Karpas-422 (cell line): ENCODE measurements at regions not wholly inside any gene's neighbourhood (a gene's known extent, or its start where the extent isn't known, plus 50 kb on each side); places are given as distances from the start of the nearest gene placed in this dataset.

ENCODE experiments used
- DNase-seq: peaks from one replicate; pipeline ENCODE4 v3.0.0-alpha.2; 2015
- H2AFZ ChIP-seq: fragments of 200-600 bp; sonication (generic); 2 replicates; pipeline ENCODE4 v1.6.1; 2014; ENCODE audit warnings: antibody characterized with exemption, low read length, mixed read lengths
- H3K27ac ChIP-seq: fragments of 200-600 bp; sonication (generic); 2 replicates; pipeline ENCODE4 v1.5.1; 2014; ENCODE audit warnings: mild to moderate bottlenecking, low read length, moderate library complexity
- H3K27me3 ChIP-seq: fragments of 200-600 bp; sonication (generic); 2 replicates; pipeline ENCODE4 v1.6.1; 2014; ENCODE audit warnings: low read length, mixed read lengths
- H3K36me3 ChIP-seq: fragments of 200-600 bp; sonication (generic); 2 replicates; pipeline ENCODE4 v1.6.1; 2014; ENCODE audit warnings: low read length, mixed read lengths; ENCODE audit not compliant: insufficient read depth
- H3K4me1 ChIP-seq: fragments of 200-600 bp; sonication (generic); 2 replicates; pipeline ENCODE4 v1.6.1; 2014; ENCODE audit warnings: mild to moderate bottlenecking, low read length, mixed read lengths
- H3K4me2 ChIP-seq: fragments of 200-600 bp; sonication (generic); 2 replicates; pipeline ENCODE4 v1.6.1; 2014; ENCODE audit warnings: low read length, low read depth, mild to moderate bottlenecking; ENCODE audit not compliant: poor library complexity, severe bottlenecking
- H3K4me3 ChIP-seq: fragments of 200-600 bp; sonication (generic); 2 replicates; pipeline ENCODE4 v1.5.1; 2014; ENCODE audit warnings: mild to moderate bottlenecking, antibody characterized with exemption, low read length, mixed read lengths
- H3K79me2 ChIP-seq: fragments of 200-600 bp; sonication (generic); 2 replicates; pipeline ENCODE4 v1.6.1; 2014; ENCODE audit warnings: mild to moderate bottlenecking, low read length, mixed read lengths
- H3K9ac ChIP-seq: fragments of 200-600 bp; sonication (generic); 2 replicates; pipeline ENCODE4 v1.6.0; 2014; ENCODE audit warnings: low read length
- H3K9me2 ChIP-seq: fragments of 200-600 bp; sonication (generic), shearing (Covaris generic); replicated peaks from 2 replicates; pipeline ENCODE4 v1.6.0; 2014; ENCODE audit warnings: mild to moderate bottlenecking, low read length, moderate library complexity; ENCODE audit not compliant: insufficient read depth
- H3K9me3 ChIP-seq: fragments of 300-700, 200-600 bp; sonication (generic); 2 replicates; pipeline ENCODE4 v1.6.1; 2014; ENCODE audit warnings: low read length, mixed read lengths
- H4K20me1 ChIP-seq: fragments of 200-600 bp; sonication (generic); 2 replicates; pipeline ENCODE4 v1.6.1; 2014; ENCODE audit warnings: mild to moderate bottlenecking, antibody characterized with exemption, low read length, low read depth; ENCODE audit not compliant: insufficient read depth

DNA sequence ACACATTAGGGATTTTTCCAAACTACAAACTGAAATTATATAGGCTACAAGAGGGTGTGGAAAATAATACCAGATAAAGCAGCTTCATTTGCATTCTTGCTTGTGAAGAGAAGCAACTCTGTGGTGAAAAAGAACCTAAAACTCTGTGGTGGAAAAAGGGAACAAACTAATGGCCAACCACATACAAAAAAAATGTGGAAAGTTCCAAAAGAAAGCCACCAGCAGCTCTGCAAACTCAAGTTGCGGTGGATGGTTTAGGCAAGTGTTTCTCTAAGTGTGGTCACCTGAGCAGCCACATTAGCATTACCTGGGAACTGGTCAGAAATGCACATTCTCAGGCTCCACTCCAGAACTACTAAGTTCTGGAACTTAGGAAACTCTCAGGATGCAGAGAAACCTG lies 586.4 kb downstream of the ACTL7B start:
- Histone ChIP-seq H3K4me1 (no peaks in the 10 kb centered on the region; the same call in 1 of the 2 replicates), H3K9me2 (no peaks in the 10 kb centered on the region), H3K4me2 (no peak overlapping the region), H3K9me3 (no peaks in the 10 kb centered on the region), H3K4me3 (no peak overlapping the region), H3K36me3 (no peaks in the 10 kb centered on the region), H2AFZ (no peak overlapping the region), H4K20me1 (no peaks in the 10 kb centered on the region), H3K27me3 (no peaks in the 10 kb centered on the region), H3K9ac (no peak overlapping the region), H3K79me2 (no peaks in the 10 kb centered on the region), H3K27ac (no peak overlapping the region)
- no peak for DNase-seq

DNA sequence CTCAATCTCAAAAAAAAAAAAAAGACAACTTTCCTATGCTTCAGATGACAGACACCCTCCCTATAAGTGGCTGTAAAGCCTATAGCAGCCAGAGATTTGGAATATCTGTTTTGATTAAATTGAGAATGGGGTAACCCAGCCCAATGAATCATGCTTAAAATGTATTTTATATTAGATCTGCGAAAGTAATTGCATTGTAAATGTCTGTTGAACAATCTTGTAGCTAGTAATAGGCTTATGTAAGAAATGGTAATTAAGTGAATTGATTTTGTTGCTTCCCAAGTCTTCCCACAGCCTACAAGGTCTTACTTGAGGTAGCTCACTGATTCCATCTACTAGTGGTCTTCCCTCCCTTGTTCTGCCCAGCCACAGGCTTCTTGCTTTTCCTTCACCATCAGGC lies 590.7 kb downstream of the ACTL7B start:
- H3K9me3 ChIP-seq, result no peaks in the 10 kb centered on the region
- no peak overlapping the region for H2AFZ ChIP-seq
- no peak overlapping the region for H3K4me3 ChIP-seq
- no peaks in the 10 kb centered on the region for H3K36me3 ChIP-seq
- no peak overlapping the region for H3K4me2 ChIP-seq
- DNase-seq, result no peak
- H3K4me1 ChIP-seq, result no peaks in the 10 kb centered on the region
- H4K20me1 ChIP-seq, result no peaks in the 10 kb centered on the region
- H3K79me2 ChIP-seq, result no peaks in the 10 kb centered on the region
- H3K27me3 ChIP-seq, result no peaks in the 10 kb centered on the region
- no peak overlapping the region for H3K27ac ChIP-seq
- no peaks in the 10 kb centered on the region for H3K9me2 ChIP-seq
- no peak overlapping the region for H3K9ac ChIP-seq

- Histone ChIP-seq H3K9me2 (no peaks in the 10 kb centered on the region), H3K9ac (no peak overlapping the region), H4K20me1 (no peaks in the 10 kb centered on the region), H3K4me1 (no peaks in the 10 kb centered on the region), H3K4me3 (no peak overlapping the region), H3K27ac (no peak overlapping the region), H3K4me2 (no peak overlapping the region), H3K9me3 (no peaks in the 10 kb centered on the region), H2AFZ (no peak overlapping the region), H3K79me2 (no peaks in the 10 kb centered on the region), H3K36me3 (no peaks in the 10 kb centered on the region), H3K27me3 (no peaks in the 10 kb centered on the region)
- DNase-seq, result no peak
Measured at GRCh38 chr9:108264093-108264492, 591.7 kb downstream of the ACTL7B start.

- no peak for DNase-seq
- no peaks in the 10 kb centered on the region for H3K9me2 ChIP-seq
- H3K4me1 ChIP-seq, result no peaks in the 10 kb centered on the region
- H4K20me1 ChIP-seq, result no peaks in the 10 kb centered on the region
- H3K79me2 ChIP-seq, result no peaks in the 10 kb centered on the region
- H3K4me2 ChIP-seq, result no peak overlapping the region
- no peaks in the 10 kb centered on the region for H3K9me3 ChIP-seq
- H3K27me3 ChIP-seq, result no peaks in the 10 kb centered on the region
- no peak overlapping the region for H3K9ac ChIP-seq
- no peaks in the 10 kb centered on the region for H3K36me3 ChIP-seq
- no peak overlapping the region for H3K4me3 ChIP-seq
- no peak overlapping the region for H3K27ac ChIP-seq
- no peak overlapping the region for H2AFZ ChIP-seq
Measured at GRCh38 chr9:108262836-108263235, 593.0 kb downstream of the ACTL7B start.

DNA sequence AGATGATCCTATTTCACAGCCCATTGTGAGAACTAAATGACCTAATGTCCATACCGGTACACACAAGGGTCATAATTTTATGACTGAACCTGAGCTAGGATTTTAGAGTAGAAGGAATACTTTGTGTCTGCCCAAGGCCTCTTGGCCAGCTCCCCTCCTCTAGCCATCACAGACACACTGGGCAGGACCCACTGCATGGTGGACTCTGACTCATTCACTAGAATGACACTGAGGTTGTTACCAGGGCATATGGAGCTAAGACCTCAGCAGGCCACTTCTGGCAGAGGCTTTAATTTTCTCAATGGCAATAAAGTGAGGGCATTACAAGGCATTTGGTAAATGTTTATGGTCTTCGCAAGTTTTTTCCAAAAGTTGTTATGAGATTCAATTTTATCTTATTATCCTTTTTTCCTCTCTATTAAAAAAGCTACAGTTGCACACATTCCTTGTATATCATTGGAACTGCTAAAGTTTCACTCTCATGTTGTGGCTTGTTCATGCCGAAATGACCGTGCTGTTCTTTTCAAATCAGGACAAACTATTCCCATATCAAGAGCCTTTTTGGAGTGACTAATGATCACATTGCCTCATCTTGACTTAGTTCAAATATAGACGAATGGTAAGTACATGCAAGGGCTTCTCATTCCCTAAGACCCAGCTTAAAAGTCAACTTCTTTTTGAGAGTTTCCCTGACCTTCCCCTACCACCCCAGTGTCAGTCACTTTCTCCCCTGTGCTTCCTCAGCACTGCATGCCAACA lies 595.7 kb downstream of the ACTL7B start:
- Histone ChIP-seq H4K20me1 (no peaks in the 10 kb centered on the region), H3K9me2 (no peaks in the 10 kb centered on the region), H3K27me3 (no peaks in the 10 kb centered on the region), H3K4me3 (no peak overlapping the region), H3K27ac (no peak overlapping the region), H3K4me2 (no peak overlapping the region), H3K79me2 (no peaks in the 10 kb centered on the region), H3K9me3 (no peaks in the 10 kb centered on the region), H3K36me3 (no peaks in the 10 kb centered on the region), H3K4me1 (no peaks in the 10 kb centered on the region), H2AFZ (no peak overlapping the region), H3K9ac (no peak overlapping the region)
- no peak for DNase-seq

DNA sequence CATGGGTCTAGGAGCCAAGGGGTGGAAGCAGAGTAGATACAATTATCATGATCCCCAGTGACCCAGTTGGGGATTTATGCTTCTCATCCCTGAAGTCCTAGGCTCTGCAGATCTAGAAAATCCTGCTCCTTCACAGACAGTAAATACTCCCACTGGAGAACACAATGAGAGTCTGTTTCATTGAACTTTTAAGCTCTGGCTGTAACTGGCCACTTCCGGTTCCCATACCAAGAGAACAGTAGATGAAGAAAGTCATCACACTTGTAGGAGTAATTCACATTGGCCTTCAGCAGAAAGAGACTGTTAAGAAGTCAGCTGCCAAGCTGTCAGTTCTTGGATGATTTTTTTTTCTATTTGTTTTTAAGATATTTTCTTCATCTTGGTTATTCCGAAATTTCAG lies 597.1 kb downstream of the ACTL7B start:
- no peak overlapping the region for H3K4me3 ChIP-seq
- no peaks in the 10 kb centered on the region for H3K9me3 ChIP-seq
- H3K9me2 ChIP-seq, result no peaks in the 10 kb centered on the region
- H3K27me3 ChIP-seq, result no peaks in the 10 kb centered on the region
- no peak overlapping the region for H3K4me2 ChIP-seq
- no peak overlapping the region for H2AFZ ChIP-seq
- no peaks in the 10 kb centered on the region for H3K36me3 ChIP-seq
- no peak overlapping the region for H3K27ac ChIP-seq
- no peaks in the 10 kb centered on the region for H3K79me2 ChIP-seq
- no peaks in the 10 kb centered on the region for H3K4me1 ChIP-seq
- H3K9ac ChIP-seq, result no peak overlapping the region
- no peak for DNase-seq
- no peaks in the 10 kb centered on the region for H4K20me1 ChIP-seq

- no peak overlapping the region for H2AFZ ChIP-seq
- no peaks in the 10 kb centered on the region for H3K27me3 ChIP-seq
- H3K4me1 ChIP-seq, result no peaks in the 10 kb centered on the region
- H4K20me1 ChIP-seq, result no peaks in the 10 kb centered on the region
- no peak overlapping the region for H3K4me2 ChIP-seq
- DNase-seq, result no peak
- no peak overlapping the region for H3K9ac ChIP-seq
- no peaks in the 10 kb centered on the region for H3K36me3 ChIP-seq
- no peaks in the 10 kb centered on the region for H3K79me2 ChIP-seq
- no peak overlapping the region for H3K27ac ChIP-seq
- H3K9me2 ChIP-seq, result no peaks in the 10 kb centered on the region
- H3K9me3 ChIP-seq, result no peaks in the 10 kb centered on the region
- no peak overlapping the region for H3K4me3 ChIP-seq
Measured at GRCh38 chr9:108257382-108257781, 598.4 kb downstream of the ACTL7B start.

- Histone ChIP-seq H3K9ac (no peak overlapping the region), H3K79me2 (no peaks in the 10 kb centered on the region), H3K9me2 (no peaks in the 10 kb centered on the region), H3K27me3 (no peaks in the 10 kb centered on the region), H4K20me1 (no peaks in the 10 kb centered on the region), H3K4me1 (no peaks in the 10 kb centered on the region), H3K4me3 (no peak overlapping the region), H3K36me3 (no peaks in the 10 kb centered on the region), H3K27ac (no peak overlapping the region), H3K9me3 (no peaks in the 10 kb centered on the region), H2AFZ (no peak overlapping the region), H3K4me2 (no peak overlapping the region)
- DNase-seq, result no peak
Measured at GRCh38 chr9:108254236-108254635, 601.5 kb downstream of the ACTL7B start.
